NOMO-1 treated with DMSO at 0.1 percent for 48 hours (cell line): ENCODE measurements at regions not wholly inside any gene's neighbourhood (a gene's known extent, or its start where the extent isn't known, plus 50 kb on each side); places are given as distances from the start of the nearest gene placed in this dataset.

Experiments used
- DNase-seq: peaks from one replicate; lab custom pipeline; 2025; ENCODE audit not compliant: unreplicated experiment; lab: John Stamatoyannopoulos, UW

DNA sequence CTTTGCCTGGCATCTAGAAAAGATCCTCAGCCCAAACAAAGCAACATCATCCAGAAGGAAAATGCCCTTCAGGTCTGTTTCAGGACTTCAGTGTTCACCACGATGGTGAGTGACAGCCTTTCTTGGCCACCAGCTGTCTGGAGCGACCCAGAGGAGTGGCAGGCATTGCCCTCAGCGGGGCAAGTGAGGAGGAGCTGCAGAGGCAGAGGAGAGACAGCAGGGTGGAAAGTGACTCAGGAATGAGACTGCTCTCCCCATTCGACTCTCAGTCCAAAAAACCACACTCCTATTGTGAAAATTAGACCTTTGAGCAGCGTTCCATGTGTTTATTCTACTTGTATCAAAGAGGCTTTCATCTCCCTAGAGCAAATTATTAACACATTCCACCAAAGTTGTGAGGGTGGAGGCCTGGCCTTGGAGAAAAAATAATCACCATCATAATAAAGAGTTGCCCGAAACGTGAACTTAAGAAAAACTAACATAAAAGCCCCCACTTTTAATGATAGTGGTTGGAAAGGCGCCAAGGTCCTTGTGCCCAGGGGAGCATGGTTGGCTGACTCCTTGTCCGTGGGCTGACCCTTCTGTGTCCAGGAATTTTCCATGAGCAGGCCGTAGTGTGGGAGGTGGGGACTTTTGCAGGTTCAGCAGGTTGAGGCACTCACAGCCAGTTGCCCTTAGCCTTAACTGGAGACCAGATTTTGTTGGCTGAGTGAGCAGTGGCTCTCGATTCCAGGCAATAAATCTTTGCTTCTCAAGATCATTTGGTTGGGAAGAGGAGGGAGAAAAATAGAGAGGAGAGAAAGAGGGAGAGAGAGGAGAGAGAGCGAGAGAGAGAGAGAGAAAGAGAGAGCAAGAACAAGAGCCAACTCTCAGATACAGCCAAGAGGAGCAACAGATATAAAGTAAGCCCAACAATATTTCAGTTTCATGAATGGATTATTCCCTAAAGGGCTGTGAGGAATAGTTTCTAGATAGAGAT, 125.9 kb upstream of the ANKRD55 start:
- no peak for DNase-seq

DNA sequence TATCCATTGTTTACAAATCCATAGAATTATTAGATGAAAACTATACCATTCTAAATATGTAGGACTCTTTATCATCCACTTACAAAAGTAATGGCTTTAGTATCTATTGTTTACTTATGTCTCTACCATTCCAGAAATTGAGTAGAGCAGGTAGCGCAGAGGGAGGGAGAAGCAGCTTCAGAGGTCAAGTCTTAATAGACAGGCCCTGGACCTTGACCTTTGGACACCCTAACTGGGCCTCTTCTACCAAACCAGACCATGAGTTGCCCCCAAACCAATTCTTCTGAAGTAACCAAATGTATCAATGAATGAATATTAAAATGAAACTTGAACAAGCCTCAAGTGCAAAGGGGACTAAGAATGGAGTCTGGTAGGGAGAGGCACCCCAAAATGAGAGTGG, 124.9 kb upstream of the ANKRD55 start:
- no peak for DNase-seq

DNA sequence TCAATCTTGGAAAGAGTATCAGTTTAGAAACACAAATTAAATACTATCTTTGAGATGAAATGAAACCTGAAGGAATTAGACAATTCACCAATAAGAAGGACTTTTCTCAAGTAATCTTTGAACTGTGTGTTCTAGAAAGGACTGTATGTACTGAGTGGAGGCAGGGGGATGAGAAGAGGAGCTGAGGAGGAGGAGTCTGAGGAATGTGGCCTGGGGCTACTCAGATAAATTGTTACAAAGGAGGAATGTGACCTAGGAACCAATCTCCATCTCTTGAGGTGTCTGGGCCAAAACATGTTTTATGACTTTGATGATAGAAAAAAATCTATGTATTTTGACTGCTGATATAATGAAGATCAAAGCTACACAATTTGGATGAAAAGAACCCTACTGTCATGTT, 124.3 kb upstream of the ANKRD55 start:
- DNase-seq: no peak

DNA sequence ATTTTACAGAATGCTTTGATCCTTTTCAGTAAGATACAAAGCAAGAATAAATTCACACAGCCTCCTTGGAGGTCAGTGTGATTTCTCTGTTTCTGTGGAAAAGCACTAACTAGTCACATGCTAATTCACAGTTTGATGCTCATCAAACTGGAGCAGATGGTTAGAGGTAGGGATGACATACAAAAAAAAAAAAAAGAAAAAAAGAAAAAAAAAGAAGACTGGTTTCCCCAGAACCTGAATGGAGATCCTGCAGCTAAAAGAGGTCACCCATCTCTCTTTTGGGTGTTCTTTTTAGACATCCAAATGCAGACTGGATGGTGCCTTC, 123.7 kb upstream of the ANKRD55 start:
- no peak for DNase-seq

DNA sequence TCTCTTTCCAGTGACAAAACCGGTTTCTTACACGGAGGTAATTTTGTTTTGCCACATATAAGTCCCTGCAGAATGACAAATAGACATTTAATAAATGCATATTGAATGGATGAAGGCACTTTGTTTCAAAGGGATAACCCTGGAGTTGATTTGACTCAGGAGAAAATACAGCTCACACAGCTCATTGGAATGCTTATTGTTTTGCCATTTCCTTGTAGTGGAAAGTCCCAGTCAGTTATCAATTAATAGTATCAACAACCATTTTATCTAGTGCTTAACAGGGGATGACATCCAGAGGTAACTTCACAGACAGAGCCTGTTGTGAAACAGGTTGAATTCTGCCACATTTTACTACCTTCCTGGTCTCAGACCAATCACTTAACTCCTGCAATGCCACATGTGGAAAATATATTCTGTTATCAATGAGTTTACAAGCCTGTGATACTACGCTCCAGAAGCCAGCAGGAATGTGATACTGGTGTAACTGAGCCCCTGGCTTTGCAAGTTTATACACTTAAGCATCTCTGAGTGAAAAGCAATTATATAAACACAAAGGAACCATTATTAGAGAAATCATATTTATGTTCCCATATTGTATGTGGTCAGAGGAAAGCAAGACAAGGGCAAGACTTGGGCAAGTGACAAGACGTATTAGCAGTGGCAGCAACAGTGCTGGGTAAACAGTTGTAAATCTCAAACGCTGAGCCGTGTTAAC, 123.1 kb upstream of the ANKRD55 start:
- DNase-seq: no peak

DNA sequence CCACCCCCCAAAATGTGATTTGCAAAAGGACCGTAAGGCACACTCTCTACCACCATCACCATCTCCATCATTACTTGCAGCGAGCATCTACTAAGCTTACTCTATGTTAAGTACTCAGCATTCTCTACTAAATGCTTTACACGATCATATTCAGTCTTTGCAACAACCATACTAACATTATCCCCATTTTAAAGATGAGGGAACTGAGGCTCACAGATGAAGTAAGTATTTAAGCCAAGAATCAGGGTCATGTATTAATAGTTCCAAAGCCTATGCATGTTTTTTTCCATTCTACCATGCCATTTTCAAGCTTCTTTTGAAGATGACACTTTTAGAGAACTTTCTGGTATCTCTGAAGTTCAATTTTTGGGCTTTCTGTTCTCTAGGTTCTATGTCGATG, 121.7 kb upstream of the ANKRD55 start:
- no peak for DNase-seq

DNA sequence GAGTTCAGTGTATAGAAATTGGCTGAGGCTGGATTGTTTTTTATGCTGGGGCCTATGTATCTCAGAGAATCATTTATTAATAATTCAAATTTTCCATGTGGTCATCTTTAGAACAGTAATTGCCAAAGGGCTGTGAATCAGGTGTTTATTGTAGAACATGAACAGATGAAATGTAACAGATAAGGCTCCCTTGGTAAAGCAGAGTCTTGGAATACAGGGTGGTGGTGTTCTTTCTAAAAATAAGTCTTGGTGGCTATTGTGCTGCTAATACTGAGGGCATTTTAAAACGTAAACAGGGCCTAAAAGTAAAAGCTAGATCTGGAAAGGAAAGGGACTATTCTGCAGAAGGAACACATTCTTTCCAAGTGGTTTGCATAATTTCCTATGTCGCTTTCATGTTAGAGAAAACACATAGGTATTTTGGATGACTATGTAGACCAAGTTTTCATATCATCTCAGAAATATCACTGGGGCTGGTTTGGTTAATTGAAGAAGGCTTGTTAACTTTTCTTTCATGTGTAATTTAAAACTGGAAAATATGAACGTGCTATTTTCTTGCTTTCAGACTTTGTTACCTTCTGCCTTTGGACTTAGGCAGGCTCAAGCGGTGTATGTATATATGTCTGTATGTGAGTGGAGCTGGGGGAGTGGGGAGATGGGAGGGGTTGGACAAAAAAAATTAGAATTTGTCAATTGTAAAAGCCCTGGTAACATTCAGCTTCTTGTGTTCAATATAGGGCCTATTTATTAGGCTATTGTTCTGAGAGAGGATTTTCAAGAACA, 119.9 kb upstream of the ANKRD55 start:
- no peak for DNase-seq

DNA sequence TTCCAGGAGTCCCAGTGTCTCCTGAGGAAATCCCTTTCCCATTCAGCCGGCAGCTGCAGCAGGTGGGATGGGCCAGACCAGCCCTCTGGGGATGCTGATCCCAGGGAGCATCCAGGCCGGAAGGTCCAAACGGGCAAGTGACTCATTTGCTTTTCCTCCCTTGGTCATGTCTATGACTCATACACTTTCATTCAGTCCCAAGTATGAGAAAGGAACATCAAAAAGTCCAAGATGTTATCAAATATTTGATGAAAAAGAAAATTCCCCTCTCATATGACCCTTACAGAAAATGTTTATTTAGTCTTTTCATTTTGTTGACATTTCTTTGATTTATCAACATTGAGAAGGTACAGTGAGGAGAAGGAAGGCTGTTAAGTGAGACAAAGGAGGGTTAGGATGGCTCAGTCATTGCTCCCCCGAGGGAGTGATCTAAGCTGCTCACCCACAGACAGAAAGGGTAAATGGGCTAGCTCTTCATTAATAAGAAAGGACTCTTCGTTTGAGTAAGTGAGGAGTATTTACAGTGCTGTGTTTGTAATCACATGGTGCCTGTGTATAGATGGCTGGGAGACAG, 117.6 kb upstream of the ANKRD55 start:
- DNase-seq: no peak

DNA sequence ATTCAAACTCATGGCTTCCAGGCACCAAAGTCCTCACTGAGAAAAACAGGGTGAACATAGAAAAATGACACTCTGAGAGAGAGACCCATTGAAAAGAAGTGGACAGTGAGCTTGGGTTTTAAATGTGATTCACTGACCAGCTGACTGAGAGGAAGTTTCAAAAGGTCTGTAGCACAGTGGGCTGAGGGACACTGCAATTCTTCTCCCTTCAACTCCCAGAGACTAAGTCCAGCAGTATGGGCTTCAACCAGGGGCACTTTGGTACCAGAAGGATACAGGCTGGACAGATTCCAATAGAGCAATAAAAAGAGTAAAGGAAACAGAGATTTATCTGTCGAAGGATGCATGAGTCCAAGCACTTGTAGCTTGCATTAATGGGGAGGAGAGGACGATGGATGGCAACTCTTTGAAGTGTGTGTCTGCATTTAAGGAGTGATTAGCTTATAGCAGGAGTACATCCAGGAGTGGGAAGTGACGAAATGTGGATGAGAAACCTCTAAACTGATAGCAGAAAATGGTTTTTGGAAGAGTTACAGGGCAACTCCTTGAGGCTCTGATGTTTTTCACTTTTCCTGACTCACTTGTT, 117.0 kb upstream of the ANKRD55 start:
- no peak for DNase-seq

DNA sequence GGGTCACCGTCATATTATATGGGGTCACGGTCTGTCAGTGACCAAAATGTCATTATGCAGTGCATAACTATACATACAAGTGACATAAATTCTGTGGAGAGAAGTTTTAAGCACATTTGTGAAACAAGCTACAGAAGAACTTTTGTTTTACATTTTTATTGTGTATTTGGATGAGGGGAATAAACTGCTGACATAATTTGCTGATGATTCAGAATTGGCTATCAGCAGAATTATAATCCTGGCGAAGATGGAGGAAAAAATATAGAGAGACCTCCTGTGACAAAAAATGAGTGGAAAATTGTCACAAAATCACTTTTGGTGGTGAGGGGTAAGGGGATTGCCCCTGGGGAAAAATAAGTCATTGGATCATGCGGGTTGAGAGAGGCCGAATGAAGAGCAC, 116.3 kb upstream of the ANKRD55 start:
- no peak for DNase-seq

DNA sequence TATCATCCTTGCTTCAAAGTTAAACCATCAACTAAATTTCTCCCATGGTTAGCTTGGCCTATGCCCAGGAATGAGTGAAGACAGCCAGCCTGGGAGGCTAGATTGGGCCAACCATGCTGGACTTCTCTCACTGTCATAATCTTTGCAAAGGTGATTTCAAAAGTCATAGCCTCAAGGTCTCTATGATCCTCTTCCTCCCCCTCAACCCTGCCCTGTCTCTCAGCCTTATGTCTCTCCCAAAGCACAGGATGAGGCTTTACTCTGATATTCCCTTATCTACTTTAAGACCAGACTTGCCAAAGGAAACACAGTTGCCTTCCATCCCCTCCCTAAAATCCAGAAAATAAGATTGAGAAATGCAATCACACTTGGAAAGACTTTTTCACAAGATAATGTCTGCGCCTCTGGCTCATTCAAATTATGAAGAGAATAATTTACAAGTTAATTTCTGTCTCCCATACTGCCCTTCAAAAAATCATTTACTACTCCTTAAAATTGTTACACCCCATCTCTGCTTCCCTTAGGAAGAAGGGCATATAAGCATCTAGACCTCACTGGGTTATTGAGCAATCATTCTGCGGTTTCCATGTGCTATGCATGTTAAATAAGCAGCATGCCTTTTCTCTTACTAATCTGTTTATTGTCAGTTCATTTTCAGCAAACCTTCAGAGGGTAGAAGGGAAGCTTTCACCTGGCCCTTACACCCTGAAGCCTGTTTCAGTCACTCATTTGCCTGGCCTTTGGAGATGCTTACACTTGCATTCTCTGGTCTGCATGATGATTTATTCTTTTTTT, 113.8 kb upstream of the ANKRD55 start:
- DNase-seq: peak; percentile 68

DNA sequence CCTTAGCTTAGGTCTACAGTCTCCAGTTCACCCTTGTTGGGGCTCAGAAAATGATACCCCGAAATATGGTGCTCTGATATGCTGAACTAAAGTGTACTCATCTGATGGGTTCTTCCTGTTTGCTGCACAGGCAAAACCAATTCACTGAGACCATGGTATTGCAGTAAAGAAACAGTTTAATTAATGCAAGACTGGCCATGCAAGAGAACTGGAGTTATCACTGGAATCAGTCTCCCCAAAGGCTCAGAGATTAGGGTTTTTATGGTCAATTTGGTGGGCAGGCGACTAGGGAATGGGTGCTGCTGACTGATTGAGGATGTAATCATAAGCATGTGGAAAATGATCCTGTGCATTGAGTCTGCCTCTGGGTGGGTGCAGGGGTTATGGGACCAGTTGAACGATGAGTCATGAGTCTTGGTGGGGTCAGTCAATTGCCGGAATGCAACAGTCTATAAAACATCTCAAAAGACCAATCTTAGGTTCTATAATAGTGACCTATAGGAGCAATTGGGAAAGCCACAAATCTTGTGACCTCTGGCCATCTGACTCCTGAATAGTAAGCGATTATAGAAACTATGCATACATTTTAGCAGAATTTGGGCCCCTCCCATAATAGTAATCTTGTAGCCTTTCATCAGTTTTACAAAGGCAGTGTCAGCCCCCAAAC, 113.0 kb upstream of the ANKRD55 start:
- no peak for DNase-seq

DNA sequence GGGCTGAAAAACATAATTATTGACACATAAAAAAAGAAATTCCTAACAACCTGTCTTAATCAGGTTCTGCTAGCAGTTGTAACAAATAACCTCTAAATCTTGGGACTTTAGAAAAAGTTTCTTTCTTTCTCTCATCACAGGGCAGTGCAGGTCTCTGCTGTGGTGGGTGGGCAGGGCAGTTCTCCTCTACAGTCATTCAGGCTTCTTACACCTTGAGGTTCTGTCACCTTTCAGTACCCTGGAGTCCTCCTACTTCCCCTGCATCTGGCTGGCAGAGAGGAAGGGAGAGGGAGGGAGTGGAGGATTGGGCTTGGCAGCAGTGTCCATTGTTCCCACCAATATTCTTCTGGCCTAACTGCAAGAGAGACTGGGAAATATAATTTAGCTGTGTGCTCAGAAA, 112.2 kb upstream of the ANKRD55 start:
- no peak for DNase-seq

DNA sequence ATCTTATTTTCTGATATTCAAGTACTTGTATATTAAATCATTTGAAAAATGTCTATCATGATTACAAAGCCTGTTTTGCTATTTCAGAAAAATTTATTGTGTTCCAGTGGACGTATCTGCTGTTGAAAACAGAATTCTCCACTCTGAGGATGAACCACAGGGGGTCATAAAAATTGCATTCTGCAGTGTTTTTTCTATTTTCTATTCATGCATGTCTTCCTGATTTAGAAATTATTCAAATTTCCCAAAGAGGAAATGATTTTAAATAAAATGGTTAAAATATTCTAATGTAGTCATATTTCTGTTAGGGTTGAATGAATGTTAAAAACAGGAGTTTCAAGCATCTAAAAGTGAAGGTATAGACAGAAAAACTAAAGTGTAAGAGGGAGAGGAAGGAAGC, 111.5 kb upstream of the ANKRD55 start:
- no peak for DNase-seq

DNA sequence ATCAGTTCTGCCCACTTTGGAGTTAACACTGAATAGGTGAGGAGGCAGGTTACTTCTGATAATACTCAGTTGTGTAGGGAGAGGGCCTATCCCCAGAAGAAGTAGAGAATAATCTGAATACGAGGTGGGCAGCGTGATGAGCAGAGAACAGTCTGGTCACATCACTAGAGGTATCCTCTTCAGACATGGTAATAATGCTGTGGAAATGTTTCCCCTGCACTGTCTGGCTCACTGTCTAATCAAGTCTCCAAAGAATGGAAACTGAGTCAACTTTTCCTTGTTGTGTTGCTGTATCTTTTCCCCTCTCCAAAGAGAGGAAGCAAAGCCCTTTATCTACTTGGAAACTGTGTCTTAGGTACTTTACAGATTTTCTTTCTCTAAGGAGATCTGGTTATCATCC, 110.9 kb upstream of the ANKRD55 start:
- no peak for DNase-seq

DNA sequence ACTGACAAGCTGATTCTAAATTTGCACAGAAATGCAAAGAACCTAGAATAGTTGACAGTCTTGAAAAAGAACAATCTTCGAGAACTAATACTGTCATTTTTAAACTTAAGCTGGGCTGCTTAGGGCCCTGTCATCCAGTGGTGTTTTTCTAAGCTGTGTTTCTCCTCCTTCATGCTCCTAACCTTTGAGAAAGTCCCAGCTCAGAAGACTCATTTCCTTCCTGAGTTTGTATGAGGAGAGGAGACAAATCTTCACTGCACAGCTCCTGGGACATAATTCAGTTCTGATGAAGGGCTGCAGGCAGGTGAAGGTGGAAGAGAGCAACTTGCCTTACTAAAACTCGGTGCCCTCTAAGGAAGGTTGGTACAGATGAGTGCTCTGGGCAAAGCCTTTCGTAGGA, 109.5 kb upstream of the ANKRD55 start:
- DNase-seq: no peak

DNA sequence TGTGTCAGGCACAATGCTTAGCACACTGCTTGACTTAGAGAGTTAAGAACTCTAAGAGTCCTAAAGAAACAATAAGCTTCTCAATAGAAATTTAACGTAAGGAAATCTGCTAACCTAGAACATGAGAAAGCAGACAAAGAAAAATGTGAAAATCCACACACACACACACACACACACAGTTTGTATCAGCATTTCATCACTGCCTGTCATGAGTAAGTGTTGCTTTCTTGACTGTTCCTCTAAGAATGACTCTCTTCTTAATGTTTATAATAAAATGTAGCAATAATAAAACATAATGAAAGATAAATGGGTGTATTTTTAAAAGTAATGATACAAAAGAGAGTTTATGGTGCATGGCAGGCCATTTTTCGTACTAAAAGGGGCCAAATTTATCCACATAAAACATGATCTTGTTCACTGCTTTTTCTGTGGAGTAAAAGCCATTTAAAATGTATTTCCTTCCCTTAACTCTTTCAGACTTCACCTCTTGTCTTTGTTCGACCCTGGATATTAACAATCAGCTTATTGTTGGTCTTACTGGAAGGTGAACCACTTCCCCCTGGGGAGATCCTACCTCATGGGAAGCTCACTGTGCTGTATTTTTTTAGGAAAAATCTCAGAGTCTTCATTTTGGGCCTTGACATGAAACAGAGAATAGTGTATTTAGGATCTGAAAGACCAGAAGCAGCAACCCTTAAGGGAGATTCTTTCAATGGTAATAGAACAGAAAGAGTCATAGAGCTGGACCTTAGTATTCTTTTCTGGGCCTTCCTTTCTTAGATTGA, 107.3 kb upstream of the ANKRD55 start:
- no peak for DNase-seq

DNA sequence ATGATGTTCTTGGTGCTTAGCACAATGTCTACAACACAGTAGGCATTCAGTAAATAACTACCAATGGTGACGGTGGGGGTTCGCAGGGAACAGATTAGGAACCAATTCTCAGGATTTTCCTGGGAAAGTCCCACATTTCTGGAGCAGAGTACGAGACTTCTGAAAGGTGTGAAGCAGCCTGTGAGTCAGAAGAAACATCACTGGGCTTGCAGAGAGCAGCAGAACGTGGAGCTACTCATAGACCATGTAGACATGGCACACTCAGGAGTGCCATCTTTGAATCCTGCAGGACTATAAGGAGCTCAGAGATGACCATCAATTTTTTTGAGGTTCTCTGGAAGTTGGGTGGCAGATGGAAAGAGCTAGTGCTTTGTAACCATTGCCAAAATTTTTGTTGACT, 106.6 kb upstream of the ANKRD55 start:
- DNase-seq: no peak
